ENCODE measurements at regions not wholly inside any gene's neighbourhood (a gene's known extent, or its start where the extent isn't known, plus 50 kb on each side); places are given as distances from the start of the nearest gene placed in this dataset.

DNA sequence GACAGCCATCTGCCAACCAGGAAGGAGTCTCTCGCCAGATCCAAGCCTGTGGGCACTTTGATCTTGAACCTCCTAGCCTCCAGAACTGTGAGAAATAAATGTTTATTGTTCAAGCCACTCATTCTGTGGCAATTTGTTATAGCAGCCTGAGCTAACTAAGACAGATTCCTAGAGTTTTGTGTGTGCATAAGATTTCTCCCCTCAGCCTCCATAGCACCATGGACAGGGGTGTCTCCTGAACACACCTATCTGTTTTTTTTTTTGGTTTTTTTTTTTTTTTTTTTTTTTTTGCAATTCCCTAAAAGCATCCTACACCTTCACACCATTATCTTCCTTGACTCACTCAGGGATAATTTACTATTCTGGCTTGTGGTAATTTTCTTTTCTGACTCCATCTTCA lies 768.5 kb downstream of the NR2F2 start:
- no peaks in the 10 kb centered on the region for H3K27me3 Mint-ChIP-seq (ENCODE audit: unreplicated experiment)
- H3K27ac Mint-ChIP-seq (ENCODE audit: unreplicated experiment): no peak overlapping the region
- DNase-seq: no peak
- H3K9me3 Mint-ChIP-seq (ENCODE audit: unreplicated experiment): no peaks in the 10 kb centered on the region
- H3K4me3 Mint-ChIP-seq (ENCODE audit: unreplicated experiment): no peak overlapping the region
- no peaks in the 10 kb centered on the region for H3K4me1 Mint-ChIP-seq (ENCODE audit: low read depth, unreplicated experiment)
- H3K36me3 Mint-ChIP-seq (ENCODE audit: unreplicated experiment): no peaks in the 10 kb centered on the region
- TF ChIP-seq, protein P1, sequence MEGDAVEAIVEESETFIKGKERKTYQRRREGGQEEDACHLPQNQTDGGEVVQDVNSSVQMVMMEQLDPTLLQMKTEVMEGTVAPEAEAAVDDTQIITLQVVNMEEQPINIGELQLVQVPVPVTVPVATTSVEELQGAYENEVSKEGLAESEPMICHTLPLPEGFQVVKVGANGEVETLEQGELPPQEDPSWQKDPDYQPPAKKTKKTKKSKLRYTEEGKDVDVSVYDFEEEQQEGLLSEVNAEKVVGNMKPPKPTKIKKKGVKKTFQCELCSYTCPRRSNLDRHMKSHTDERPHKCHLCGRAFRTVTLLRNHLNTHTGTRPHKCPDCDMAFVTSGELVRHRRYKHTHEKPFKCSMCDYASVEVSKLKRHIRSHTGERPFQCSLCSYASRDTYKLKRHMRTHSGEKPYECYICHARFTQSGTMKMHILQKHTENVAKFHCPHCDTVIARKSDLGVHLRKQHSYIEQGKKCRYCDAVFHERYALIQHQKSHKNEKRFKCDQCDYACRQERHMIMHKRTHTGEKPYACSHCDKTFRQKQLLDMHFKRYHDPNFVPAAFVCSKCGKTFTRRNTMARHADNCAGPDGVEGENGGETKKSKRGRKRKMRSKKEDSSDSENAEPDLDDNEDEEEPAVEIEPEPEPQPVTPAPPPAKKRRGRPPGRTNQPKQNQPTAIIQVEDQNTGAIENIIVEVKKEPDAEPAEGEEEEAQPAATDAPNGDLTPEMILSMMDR (IDR thresholded peaks at IDR 0.05; ENCODE audit: partially characterized antibody, unreplicated experiment): no peak

DNA sequence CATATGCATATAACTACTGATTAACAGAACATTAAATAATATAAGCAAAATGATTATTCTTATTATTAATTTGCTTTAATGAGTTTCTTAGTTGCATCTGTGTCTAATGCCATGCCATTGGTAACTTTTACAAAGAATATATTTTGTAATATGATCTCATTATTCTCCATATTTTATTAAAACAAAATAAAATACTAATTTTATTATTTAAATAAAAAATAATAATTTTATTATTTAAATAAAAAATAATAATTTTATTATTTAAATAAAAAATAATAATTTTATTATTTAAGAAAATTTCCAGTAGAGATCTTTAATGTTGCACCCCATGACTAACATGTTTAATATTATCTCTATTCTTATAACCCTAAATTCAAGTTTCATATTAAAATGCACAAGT lies 771.1 kb downstream of the NR2F2 start:
- Mint-ChIP-seq H3K9me3 (ENCODE audit: unreplicated experiment) (no peaks in the 10 kb centered on the region), H3K4me1 (ENCODE audit: low read depth, unreplicated experiment) (no peaks in the 10 kb centered on the region), H3K36me3 (ENCODE audit: unreplicated experiment) (no peaks in the 10 kb centered on the region), H3K4me3 (ENCODE audit: unreplicated experiment) (no peak overlapping the region), H3K27ac (ENCODE audit: unreplicated experiment) (no peak overlapping the region), H3K27me3 (ENCODE audit: unreplicated experiment) (no peaks in the 10 kb centered on the region)
- TF ChIP-seq, protein P1 (IDR thresholded peaks at IDR 0.05; ENCODE audit: partially characterized antibody, unreplicated experiment): no peak
- no peak for DNase-seq

DNA sequence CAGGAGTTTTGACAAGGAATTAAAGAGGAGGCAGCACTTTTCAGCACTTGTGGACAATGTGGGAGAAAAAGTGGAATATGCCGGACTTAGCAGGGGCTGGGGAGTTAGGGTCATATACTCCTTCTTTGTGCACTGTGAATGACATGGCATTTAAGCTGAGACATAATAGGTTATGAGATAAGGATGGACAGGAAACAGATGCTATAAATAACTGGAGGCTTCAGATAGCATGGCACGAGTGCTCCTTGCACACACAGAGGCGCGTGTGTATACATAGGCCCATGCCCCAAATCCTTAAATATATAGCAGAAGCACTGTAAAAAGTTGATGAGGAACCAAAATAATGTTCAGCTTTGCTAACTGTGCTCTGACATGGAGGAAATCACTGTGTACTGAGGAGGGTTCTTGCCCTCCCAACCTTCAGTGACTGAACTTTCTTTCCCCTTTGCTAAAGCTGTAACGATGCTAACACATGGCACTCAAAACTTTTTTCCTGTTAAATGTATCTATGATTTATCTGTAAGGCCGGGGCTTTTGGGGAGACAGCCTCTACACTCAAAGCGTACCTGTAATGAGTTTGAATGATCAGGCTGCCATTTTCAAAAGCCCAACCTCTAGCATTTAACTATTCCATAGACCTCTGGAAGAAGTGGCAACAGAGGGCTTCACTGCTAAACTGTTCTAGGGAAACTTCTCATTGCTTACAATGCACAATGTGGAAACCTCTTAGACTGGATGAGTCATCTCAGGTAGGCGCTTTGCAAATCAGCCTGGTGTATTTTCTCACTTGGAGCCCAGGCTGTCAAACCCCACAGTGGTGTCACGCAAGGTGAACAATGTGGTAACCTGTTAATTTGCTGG lies 784.6 kb downstream of the NR2F2 start:
- DNase-seq: no peak
- TF ChIP-seq, protein P1 (IDR thresholded peaks at IDR 0.05; ENCODE audit: partially characterized antibody, unreplicated experiment): no peak
- Mint-ChIP-seq H3K36me3 (ENCODE audit: unreplicated experiment) (no peaks in the 10 kb centered on the region), H3K27ac (ENCODE audit: unreplicated experiment) (no peak overlapping the region), H3K4me1 (ENCODE audit: low read depth, unreplicated experiment) (no peaks in the 10 kb centered on the region), H3K27me3 (ENCODE audit: unreplicated experiment) (no peaks in the 10 kb centered on the region), H3K9me3 (ENCODE audit: unreplicated experiment) (no peaks in the 10 kb centered on the region), H3K4me3 (ENCODE audit: unreplicated experiment) (no peak overlapping the region)

DNA sequence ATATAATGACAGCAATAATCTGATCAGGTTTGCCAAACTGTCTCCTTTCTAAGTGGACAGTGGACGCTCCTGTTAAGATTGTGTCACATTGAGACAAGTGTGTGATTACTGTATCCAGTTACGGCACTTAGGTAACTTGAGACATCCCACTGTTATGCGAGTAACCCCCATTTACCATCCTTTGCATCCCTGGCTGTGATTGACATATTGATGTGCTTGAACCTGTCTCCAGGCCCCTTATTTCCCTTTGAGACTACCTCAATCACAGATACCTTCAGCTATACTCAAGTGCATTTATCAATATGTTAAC lies 785.2 kb downstream of the NR2F2 start:
- H3K4me3 Mint-ChIP-seq (ENCODE audit: unreplicated experiment): no peak overlapping the region
- H3K9me3 Mint-ChIP-seq (ENCODE audit: unreplicated experiment): no peaks in the 10 kb centered on the region
- no peak overlapping the region for H3K27ac Mint-ChIP-seq (ENCODE audit: unreplicated experiment)
- no peaks in the 10 kb centered on the region for H3K4me1 Mint-ChIP-seq (ENCODE audit: low read depth, unreplicated experiment)
- TF ChIP-seq, protein P1 (IDR thresholded peaks at IDR 0.05; ENCODE audit: partially characterized antibody, unreplicated experiment): no peak
- DNase-seq: no peak
- no peaks in the 10 kb centered on the region for H3K36me3 Mint-ChIP-seq (ENCODE audit: unreplicated experiment)
- H3K27me3 Mint-ChIP-seq (ENCODE audit: unreplicated experiment): no peaks in the 10 kb centered on the region

DNA sequence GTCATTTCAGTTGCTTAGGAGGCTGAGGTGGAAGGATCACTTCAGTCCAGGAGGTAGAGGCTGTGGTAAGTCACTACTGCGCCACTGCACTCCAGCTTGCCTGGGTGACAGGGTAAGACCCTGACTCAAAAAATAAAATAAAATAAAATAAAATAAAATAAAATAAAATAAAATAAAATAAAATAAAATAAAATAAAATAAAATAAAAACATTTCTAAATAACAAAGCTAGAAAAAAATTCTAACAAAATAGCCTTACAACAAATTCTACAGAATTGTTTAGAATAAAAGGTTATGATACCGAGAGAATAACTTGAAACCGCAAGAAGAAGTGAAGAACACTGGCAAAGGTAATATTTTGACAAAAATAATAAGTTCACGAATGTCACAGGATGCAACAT lies 794.3 kb downstream of the NR2F2 start:
- Mint-ChIP-seq H3K4me1 (ENCODE audit: low read depth, unreplicated experiment) (no peaks in the 10 kb centered on the region), H3K9me3 (ENCODE audit: unreplicated experiment) (peaks cover 2% of the 10 kb centered on the region)

More for the DNA sequence above, 794.3 kb downstream of the NR2F2 start:
- DNase-seq: no peak
- Mint-ChIP-seq H3K27ac (ENCODE audit: unreplicated experiment) (no peak overlapping the region), H3K4me3 (ENCODE audit: unreplicated experiment) (no peak overlapping the region), H3K36me3 (ENCODE audit: unreplicated experiment) (no peaks in the 10 kb centered on the region), H3K27me3 (ENCODE audit: unreplicated experiment) (no peaks in the 10 kb centered on the region)
- TF ChIP-seq, protein P1 (IDR thresholded peaks at IDR 0.05; ENCODE audit: partially characterized antibody, unreplicated experiment): no peak

All from glutamatergic neuron (in vitro differentiated cells).